GM12801 (cell line): ENCODE measurements at regions not wholly inside any gene's neighbourhood (a gene's known extent, or its start where the extent isn't known, plus 50 kb on each side); places are given as distances from the start of the nearest gene placed in this dataset.

Source experiments
- TF ChIP-seq, protein P1 (sequence below): IDR thresholded peaks from one replicate; pipeline ENCODE4 v1.5.1; 2011; ENCODE audit warnings: control low read depth; ENCODE audit not compliant: insufficient read length; ENCODE audit errors: extremely low read depth

DNA sequence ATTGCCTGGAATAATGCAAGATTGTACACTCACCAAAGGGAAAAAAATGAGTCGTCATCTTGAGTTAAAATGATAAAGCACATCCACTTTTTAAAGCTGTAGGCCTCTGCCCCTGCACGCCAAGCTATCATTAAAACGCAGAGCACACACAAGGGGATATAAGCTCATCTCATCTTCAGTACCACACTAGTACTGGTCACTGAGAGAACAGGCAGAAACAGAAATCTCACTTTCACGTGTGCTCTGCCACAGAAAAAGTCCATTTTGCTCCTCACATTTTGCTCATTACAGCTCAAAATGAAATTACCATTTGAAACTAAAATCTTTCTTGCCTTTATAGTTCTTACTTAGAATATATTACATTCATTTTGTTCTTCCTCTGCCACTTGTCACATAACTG lies 99.2 kb upstream of the SLC30A5 start:
- TF ChIP-seq, protein P1, sequence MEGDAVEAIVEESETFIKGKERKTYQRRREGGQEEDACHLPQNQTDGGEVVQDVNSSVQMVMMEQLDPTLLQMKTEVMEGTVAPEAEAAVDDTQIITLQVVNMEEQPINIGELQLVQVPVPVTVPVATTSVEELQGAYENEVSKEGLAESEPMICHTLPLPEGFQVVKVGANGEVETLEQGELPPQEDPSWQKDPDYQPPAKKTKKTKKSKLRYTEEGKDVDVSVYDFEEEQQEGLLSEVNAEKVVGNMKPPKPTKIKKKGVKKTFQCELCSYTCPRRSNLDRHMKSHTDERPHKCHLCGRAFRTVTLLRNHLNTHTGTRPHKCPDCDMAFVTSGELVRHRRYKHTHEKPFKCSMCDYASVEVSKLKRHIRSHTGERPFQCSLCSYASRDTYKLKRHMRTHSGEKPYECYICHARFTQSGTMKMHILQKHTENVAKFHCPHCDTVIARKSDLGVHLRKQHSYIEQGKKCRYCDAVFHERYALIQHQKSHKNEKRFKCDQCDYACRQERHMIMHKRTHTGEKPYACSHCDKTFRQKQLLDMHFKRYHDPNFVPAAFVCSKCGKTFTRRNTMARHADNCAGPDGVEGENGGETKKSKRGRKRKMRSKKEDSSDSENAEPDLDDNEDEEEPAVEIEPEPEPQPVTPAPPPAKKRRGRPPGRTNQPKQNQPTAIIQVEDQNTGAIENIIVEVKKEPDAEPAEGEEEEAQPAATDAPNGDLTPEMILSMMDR, result no peak

DNA sequence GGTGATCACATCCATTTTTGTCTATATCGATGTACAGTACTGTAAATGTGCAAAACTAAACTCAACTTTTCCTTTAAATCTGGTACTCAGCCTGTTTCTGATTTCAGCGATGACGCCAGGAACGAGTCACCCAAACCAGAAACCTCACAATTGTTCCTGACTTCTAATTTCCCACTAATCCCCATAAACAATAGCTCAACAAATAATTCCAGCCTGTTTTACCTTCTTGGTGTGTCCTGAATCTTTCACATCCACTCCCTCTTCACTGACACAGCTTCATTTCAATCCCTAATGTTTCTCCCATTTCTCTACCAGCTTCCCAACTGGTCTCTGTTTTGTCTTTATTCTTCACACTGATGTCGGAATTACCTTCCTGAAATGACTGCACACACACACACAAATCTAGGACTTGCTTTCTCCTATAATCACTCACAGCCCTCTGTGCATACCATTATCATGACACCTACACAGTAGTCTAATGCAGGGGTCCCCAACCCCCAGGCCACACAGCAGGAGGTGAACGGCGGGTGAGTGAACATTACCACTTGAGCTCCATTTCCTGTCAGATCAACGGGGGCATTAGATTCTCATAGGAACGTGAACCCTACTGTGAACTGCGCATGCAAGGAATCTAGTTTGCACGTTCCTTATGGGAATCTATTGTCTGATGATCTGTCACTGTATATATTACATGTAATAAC lies 97.8 kb upstream of the SLC30A5 start:
- TF ChIP-seq, protein P1, result no peak

DNA sequence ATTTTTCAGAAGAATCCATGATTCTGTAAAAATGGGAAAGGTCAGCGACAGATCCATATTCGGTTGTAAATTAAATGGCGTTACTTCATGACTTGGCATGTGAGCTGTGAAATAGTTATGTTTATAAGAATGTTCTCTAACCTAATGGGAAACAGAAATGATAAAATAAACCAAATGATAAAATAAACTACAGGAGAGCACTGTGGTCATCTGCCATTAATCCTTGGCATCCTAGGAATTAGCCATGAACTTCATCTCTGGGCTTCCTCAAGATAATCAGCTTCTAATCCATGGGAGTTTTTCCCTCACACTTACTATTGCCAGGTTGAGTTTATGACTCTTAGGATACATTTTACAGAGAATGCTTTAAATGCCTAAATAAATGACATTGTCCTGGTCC lies 94.6 kb upstream of the SLC30A5 start:
- TF ChIP-seq, protein P1, result no peak

DNA sequence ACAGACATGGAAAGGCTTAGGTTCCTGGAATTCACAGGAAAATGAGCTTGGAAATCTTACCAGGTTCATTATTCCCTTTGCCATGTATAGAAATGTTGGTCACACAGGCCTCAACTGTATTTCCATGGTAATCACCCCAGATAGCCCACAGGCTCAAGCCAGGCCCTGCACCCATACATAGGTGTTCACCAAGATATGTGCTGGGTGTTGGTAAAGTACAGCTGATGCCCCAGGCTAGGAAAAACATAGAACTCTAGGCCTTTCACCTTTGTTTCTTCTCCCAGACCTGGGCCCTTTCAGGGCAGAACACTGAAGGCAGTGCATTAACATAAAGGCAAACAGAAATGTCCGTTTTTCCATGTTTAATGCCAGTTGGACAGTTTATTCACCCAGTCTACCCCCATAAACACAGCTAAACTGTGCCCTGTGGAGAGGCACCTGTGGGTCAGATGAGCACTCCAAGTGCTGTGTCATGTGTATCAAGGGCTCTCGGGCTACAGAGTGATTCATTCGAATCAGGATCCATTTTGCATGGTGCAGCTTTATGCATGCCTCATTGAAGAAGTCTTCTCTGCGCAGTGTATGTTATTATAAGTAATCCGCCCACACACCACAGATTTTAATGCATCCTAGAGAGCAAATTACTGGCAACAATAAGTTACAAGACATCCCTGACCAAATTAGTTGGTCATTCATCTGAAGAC lies 93.4 kb upstream of the SLC30A5 start:
- TF ChIP-seq, protein P1, result no peak

DNA sequence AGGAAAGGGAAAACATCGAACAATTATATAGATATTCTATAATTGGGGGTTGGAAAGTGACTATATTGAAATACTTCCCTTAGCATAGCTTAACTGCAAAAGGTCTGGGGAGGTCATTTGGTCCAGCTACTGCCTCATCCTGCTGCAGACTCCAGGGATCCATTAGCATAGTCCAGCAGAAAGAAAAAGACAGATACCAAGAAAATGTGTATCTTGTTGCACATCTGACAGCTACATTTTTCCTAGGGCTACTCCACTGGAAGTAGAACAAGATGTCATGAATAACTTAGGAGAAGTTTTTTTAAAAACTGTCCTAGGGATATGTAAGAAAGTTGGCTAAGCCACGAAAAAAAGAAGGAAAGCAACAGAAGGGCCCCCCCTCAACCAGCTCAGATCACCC lies 92.9 kb upstream of the SLC30A5 start:
- TF ChIP-seq, protein P1, result no peak

DNA sequence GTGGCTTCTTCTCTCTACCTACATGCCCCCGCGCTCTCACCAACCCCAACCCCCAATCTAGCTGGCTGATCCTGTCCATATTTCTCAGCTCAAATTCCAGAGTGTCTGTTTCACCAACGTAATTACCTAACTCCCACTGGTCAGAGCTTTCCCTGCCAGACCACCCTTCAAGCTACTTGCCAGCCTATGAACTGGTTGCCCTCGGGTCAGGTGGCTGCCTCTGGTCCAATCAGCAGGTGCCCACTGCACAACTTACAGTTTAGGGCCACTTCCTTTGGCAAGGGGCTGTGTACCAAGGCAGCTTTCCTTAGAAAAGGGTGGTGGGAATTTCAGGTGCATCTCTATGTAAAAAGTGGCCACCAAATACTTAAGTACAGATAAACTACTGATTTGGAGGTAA lies 92.2 kb upstream of the SLC30A5 start:
- TF ChIP-seq, protein P1, result no peak

DNA sequence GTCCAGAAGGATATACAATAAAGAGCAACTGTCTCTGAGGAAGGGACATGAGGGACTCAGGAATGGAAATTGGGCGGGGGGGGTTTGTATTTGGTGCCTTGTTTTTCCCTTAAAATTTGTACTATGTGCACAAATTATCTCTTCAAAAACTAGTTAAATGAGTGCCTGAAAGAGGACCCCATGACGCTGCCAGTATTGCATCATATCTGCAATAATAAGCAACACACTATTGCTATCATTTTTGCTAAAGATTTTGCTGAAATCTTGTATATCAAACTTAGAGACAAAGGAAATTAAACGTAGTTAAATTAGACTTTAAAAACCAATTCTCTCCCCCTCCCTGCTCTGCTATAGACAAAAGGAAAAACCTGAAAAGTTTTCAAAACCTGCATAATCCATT lies 89.7 kb upstream of the SLC30A5 start:
- TF ChIP-seq, protein P1, result no peak
